Aorta (tissue), 5 donors: ENCODE measurements at regions not wholly inside any gene's neighbourhood (a gene's known extent, or its start where the extent isn't known, plus 50 kb on each side); places are given as distances from the start of the nearest gene placed in this dataset.
"Not testable (repeated sequence)": the region's sequence is repeated elsewhere in the genome, so short reads cannot be mapped to it uniquely, and the experiment has no call there.

ENCODE experiments used
- ATAC-seq: fragments of 200-7000 bp; cut with Tn5 transposase; one replicate; pipeline ENCODE4 v1.9.1; 2022; ENCODE audit warnings: moderate library complexity; ENCODE audit not compliant: low FRiP score
- DNase-seq, 2 donors: peaks; one replicate each; pipeline ENCODE4 v3.0.0-alpha.2; 2020
- H3K27ac ChIP-seq, 2 donors: one replicate each; pipeline ENCODE4 v1.5.1; 2013; ENCODE audit warnings: low read length in 2 of 2, mild to moderate bottlenecking in 2 of 2, moderate library complexity in 2 of 2, control low read depth in 1 of 2, inconsistent platforms in 1 of 2, low read depth in 1 of 2
- H3K27me3 ChIP-seq, 2 donors: one replicate each; pipeline ENCODE4 v1.6.1; 2013; ENCODE audit warnings: control low read depth in 1 of 2, low read length in 1 of 2, mild to moderate bottlenecking in 1 of 2, moderate library complexity in 1 of 2; ENCODE audit not compliant: insufficient read depth in 2 of 2, control insufficient read depth in 1 of 2
- H3K36me3 ChIP-seq, 2 donors: one replicate each; pipeline ENCODE4 v1.6.1; 2013; ENCODE audit warnings: control low read depth in 1 of 2, low read length in 1 of 2, mild to moderate bottlenecking in 1 of 2; ENCODE audit not compliant: insufficient read depth in 2 of 2, control insufficient read depth in 1 of 2
- H3K4me1 ChIP-seq, 2 donors: one replicate each; pipeline ENCODE4 v1.6.1; 2013; ENCODE audit warnings: low read length in 2 of 2, control low read depth in 1 of 2, mild to moderate bottlenecking in 1 of 2, moderate library complexity in 1 of 2; ENCODE audit not compliant: insufficient read depth in 2 of 2, control insufficient read depth in 1 of 2
- H3K4me3 ChIP-seq, 2 donors: one replicate each; pipeline ENCODE4 v1.5.1; 2013; ENCODE audit warnings: low read length in 2 of 2, control low read depth in 1 of 2, mild to moderate bottlenecking in 1 of 2
- H3K9me3 ChIP-seq: one replicate; pipeline ENCODE4 v1.6.1; 2013; ENCODE audit warnings: mild to moderate bottlenecking, low read length; ENCODE audit not compliant: control insufficient read depth
- WGBS, 2 donors: extraction: QIAGEN DNeasy Blood & Tissue Kit; methylation state at CpG; one replicate each; pipeline ENCODE4 v1.1.7; 2013; 5-methylcytosine and 5-hydroxymethylcytosine counted together
- intact Hi-C, 2 donors: fragments of 100-400 bp; cut with DNase I; formaldehyde crosslinking; loops; one replicate each; pipeline versions ENCODE4 v1.14.2 to v1.15.0; 2022
- donor health status: healthy with polysubstance abuse.
- donor health status: Bipolar disorder and iron deficiency.
- donor health status: DM: no; HTN: no; CAD: no.
- donor health status: DM: no; HTN: no; CAD: no.
- donor health status: DM: yes; HTN: yes; CAD: no.

- WGBS, 2 donors = 50 to 54% methylated on average over 1 of the region's 1 CpG
- H3K27me3 ChIP-seq = no peaks in the 10 kb centered on the region
- DNase-seq (no peak), ATAC-seq (no peak)
- no peak overlapping the region for H3K4me3 ChIP-seq
- intact Hi-C loops = no loop called here
- no peak overlapping the region for H3K27ac ChIP-seq
- H3K36me3 ChIP-seq = no peaks in the 10 kb centered on the region
- no peaks in the 10 kb centered on the region for H3K9me3 ChIP-seq
- no peaks in the 10 kb centered on the region for H3K4me1 ChIP-seq
Observed at GRCh38 chr7:49639068-49639593, 134.3 kb upstream of the VWC2 start.

GRCh38 chr7:49639808-49640207 is 133.6 kb upstream of the VWC2 start:
- 54 to 62% methylated on average over 2 of the region's 2 CpGs for WGBS, 2 donors
- ATAC-seq (no peak), DNase-seq (no peak)
- H3K36me3 ChIP-seq = no peaks in the 10 kb centered on the region
- intact Hi-C loops = no loop called here
- no peak overlapping the region for H3K4me3 ChIP-seq
- H3K27ac ChIP-seq = no peak overlapping the region
- no peaks in the 10 kb centered on the region for H3K27me3 ChIP-seq
- H3K9me3 ChIP-seq = no peaks in the 10 kb centered on the region
- no peaks in the 10 kb centered on the region for H3K4me1 ChIP-seq

GRCh38 chr7:49643321-49643720 is 130.1 kb upstream of the VWC2 start:
- Histone ChIP-seq H3K27me3 (peaks cover 0 to 4% of the 10 kb centered on the region in 2 donors), H3K9me3 (peaks cover 3% of the 10 kb centered on the region), H3K4me3 (no peak overlapping the region), H3K4me1 (no peaks in the 10 kb centered on the region), H3K27ac (no peak overlapping the region), H3K36me3 (no peaks in the 10 kb centered on the region)
- intact Hi-C loops = no loop called here
- WGBS, 2 donors = 41 to 53% methylated on average over 5 of the region's 5 CpGs
- ATAC-seq = no peak
- DNase-seq = no peak

GRCh38 chr7:49643736-49644135 is 129.7 kb upstream of the VWC2 start:
- no peak overlapping the region for H3K4me3 ChIP-seq
- no peaks in the 10 kb centered on the region for H3K36me3 ChIP-seq
- DNase-seq = no peak
- 70 to 71% methylated on average over 4 of the region's 4 CpGs for WGBS, 2 donors
- H3K9me3 ChIP-seq = peaks cover 3% of the 10 kb centered on the region
- H3K27ac ChIP-seq = no peak overlapping the region
- H3K4me1 ChIP-seq = no peaks in the 10 kb centered on the region
- intact Hi-C loops = no loop called here
- peaks cover 0 to 4% of the 10 kb centered on the region in 2 donors for H3K27me3 ChIP-seq
- ATAC-seq = no peak

GRCh38 chr7:49644396-49645166 is 128.9 kb upstream of the VWC2 start:
- 56 to 60% methylated on average over 3 of the region's 3 CpGs for WGBS, 2 donors
- intact Hi-C loops = no loop called here
- no peaks in the 10 kb centered on the region for H3K4me1 ChIP-seq

GRCh38 chr7:49645296-49645695 is 128.1 kb upstream of the VWC2 start:
- no peak for DNase-seq
- no peak for ATAC-seq
- 61 to 67% methylated on average over 3 of the region's 3 CpGs for whole genome bisulfite sequencing, 2 donors
- no peaks in the 10 kb centered on the region for H3K4me1 ChIP-seq
- peaks cover 0 to 4% of the 10 kb centered on the region in 2 donors for H3K27me3 ChIP-seq
- H3K36me3 ChIP-seq = no peaks in the 10 kb centered on the region
- H3K9me3 ChIP-seq = peaks cover 7% of the 10 kb centered on the region
- H3K4me3 ChIP-seq = no peak overlapping the region
- intact Hi-C loops = no loop called here
- H3K27ac ChIP-seq = no peak overlapping the region

More at GRCh38 chr7:49644396-49645166, 128.9 kb upstream of the VWC2 start:
- Histone ChIP-seq H3K4me3 (no peak overlapping the region), H3K27ac (no peak overlapping the region), H3K36me3 (no peaks in the 10 kb centered on the region), H3K27me3 (peaks cover 0 to 4% of the 10 kb centered on the region in 2 donors), H3K9me3 (peaks cover 4% of the 10 kb centered on the region)
- DNase-seq = no peak
- no peak for ATAC-seq

- DNase-seq (no peak), ATAC-seq (no peak)
- no peak overlapping the region for H3K4me3 ChIP-seq
- H3K27me3 ChIP-seq = no peaks in the 10 kb centered on the region
- intact Hi-C loops = no loop called here
- H3K27ac ChIP-seq = no peak overlapping the region
- H3K4me1 ChIP-seq = no peaks in the 10 kb centered on the region
- no peaks in the 10 kb centered on the region for H3K36me3 ChIP-seq
- no peaks in the 10 kb centered on the region for H3K9me3 ChIP-seq
- WGBS, 2 donors = 33 to 49% methylated on average over 3 of the region's 3 CpGs
Observed at GRCh38 chr7:49660170-49660783, 113.2 kb upstream of the VWC2 start.

GRCh38 chr7:49660976-49661375 is 112.5 kb upstream of the VWC2 start:
- no peaks in the 10 kb centered on the region for H3K9me3 ChIP-seq
- no peak for ATAC-seq
- DNase-seq = no peak
- H3K27ac ChIP-seq = no peak overlapping the region
- no peaks in the 10 kb centered on the region for H3K36me3 ChIP-seq
- no peaks in the 10 kb centered on the region for H3K4me1 ChIP-seq
- WGBS, 2 donors = 85 to 87% methylated on average over 14 of the region's 14 CpGs
- intact Hi-C loops = no loop called here
- H3K27me3 ChIP-seq = no peaks in the 10 kb centered on the region
- no peak overlapping the region for H3K4me3 ChIP-seq

GRCh38 chr7:49665963-49666362 is 107.5 kb upstream of the VWC2 start:
- ATAC-seq, H3K9me3 ChIP-seq, DNase-seq, H3K36me3 ChIP-seq, H3K4me1 ChIP-seq, intact Hi-C loops, H3K27me3 ChIP-seq, H3K4me3 ChIP-seq, H3K27ac ChIP-seq: not testable (repeated sequence)
- WGBS, 2 donors = 68 to 70% methylated on average over 10 of the region's 10 CpGs
